Mucosa of rectum (tissue), 2 donors: ENCODE measurements at regions not wholly inside any gene's neighbourhood (a gene's known extent, or its start where the extent isn't known, plus 50 kb on each side); places are given as distances from the start of the nearest gene placed in this dataset.

Experiments used
- H3K27ac ChIP-seq, 2 donors: one replicate each; pipeline ENCODE4 v1.7.0; 2013; ENCODE audit warnings: inconsistent platforms in 2 of 2, low read depth in 2 of 2, low read length in 2 of 2
- H3K27me3 ChIP-seq, 2 donors: one replicate each; pipeline ENCODE4 v1.7.0; 2013; ENCODE audit warnings: low read length in 2 of 2; ENCODE audit not compliant: control insufficient read depth in 2 of 2, insufficient read depth in 2 of 2
- H3K36me3 ChIP-seq, 2 donors: one replicate each; pipeline ENCODE4 v1.7.0; 2013; ENCODE audit warnings: low read length in 2 of 2; ENCODE audit not compliant: control insufficient read depth in 2 of 2, insufficient read depth in 2 of 2
- H3K4me1 ChIP-seq, 2 donors: one replicate each; pipeline ENCODE4 v1.7.0; 2013; ENCODE audit warnings: low read length in 2 of 2, mild to moderate bottlenecking in 1 of 2; ENCODE audit not compliant: control insufficient read depth in 2 of 2, insufficient read depth in 2 of 2
- H3K4me3 ChIP-seq, 2 donors: one replicate each; pipeline ENCODE4 v1.7.0; 2013; ENCODE audit warnings: low read length in 2 of 2
- H3K9ac ChIP-seq, 2 donors: one replicate each; pipeline ENCODE4 v1.7.0; 2013; ENCODE audit warnings: low read length in 2 of 2, low read depth in 1 of 2, mild to moderate bottlenecking in 1 of 2
- H3K9me3 ChIP-seq, 2 donors: one replicate each; pipeline ENCODE4 v1.7.0; 2013; ENCODE audit warnings: low read length in 2 of 2; ENCODE audit not compliant: control insufficient read depth in 2 of 2
- donor health status: healthy.
- donor health status: Normal muscosa, but diverticular disease.

- no peak overlapping the region for H3K9ac ChIP-seq
- H3K27ac ChIP-seq, result no peak overlapping the region
- H3K4me3 ChIP-seq, result no peak overlapping the region
Observed at GRCh38 chr15:94000606-94001005, 230.8 kb upstream of the MCTP2 start.

GRCh38 chr15:93997071-93997658 is 234.2 kb upstream of the MCTP2 start:
- Histone ChIP-seq H3K27me3 (peaks cover 0 to 7% of the 10 kb centered on the region in 2 donors), H3K9me3 (no peaks in the 10 kb centered on the region), H3K27ac (no peak overlapping the region), H3K36me3 (no peaks in the 10 kb centered on the region), H3K9ac (no peak overlapping the region), H3K4me3 (no peak overlapping the region), H3K4me1 (no peaks in the 10 kb centered on the region)

More at GRCh38 chr15:94000606-94001005, 230.8 kb upstream of the MCTP2 start:
- Histone ChIP-seq H3K9me3 (no peaks in the 10 kb centered on the region), H3K36me3 (no peaks in the 10 kb centered on the region), H3K27me3 (peaks cover 0 to 4% of the 10 kb centered on the region in 2 donors), H3K4me1 (no peaks in the 10 kb centered on the region)

GRCh38 chr15:93989440-93989998 is 241.8 kb upstream of the MCTP2 start:
- H3K4me3 ChIP-seq, result no peak overlapping the region
- no peaks in the 10 kb centered on the region for H3K4me1 ChIP-seq
- H3K27ac ChIP-seq, result no peak overlapping the region

GRCh38 chr15:93987068-93987467 is 244.3 kb upstream of the MCTP2 start:
- Histone ChIP-seq H3K9me3 (no peaks in the 10 kb centered on the region), H3K9ac (no peak overlapping the region), H3K27me3 (no peaks in the 10 kb centered on the region), H3K27ac (no peak overlapping the region), H3K36me3 (no peaks in the 10 kb centered on the region), H3K4me1 (no peaks in the 10 kb centered on the region), H3K4me3 (no peak overlapping the region)

More at GRCh38 chr15:93989440-93989998, 241.8 kb upstream of the MCTP2 start:
- H3K36me3 ChIP-seq, result no peaks in the 10 kb centered on the region
- no peak overlapping the region for H3K9ac ChIP-seq
- no peaks in the 10 kb centered on the region for H3K27me3 ChIP-seq
- no peaks in the 10 kb centered on the region for H3K9me3 ChIP-seq

DNA sequence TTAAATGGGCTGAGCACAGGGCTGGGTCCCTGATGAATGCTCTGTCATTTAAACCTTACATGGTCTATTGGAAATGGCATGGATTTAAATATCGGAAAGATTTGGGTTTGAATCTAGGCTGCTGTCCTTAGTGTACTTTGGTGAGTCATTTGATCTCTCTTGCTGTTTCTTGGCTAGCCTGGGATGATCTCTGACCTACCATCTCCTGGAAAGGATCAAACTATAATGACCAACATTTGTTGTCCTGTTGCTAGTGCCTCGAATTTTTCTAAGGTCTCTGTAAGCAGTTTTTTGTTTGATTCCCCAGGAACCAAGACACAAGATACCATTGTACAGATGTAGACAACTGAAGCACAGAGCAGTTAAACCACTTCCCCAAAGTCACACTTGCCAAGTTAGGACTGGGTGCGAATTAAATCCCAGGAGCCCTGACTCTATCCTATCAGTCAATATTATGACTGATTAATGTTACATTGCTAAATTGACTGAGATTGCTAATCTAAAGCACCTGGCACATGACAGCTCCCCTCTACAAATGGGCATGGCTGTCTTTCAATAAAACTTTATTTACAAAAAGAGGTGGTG is 244.9 kb upstream of the MCTP2 start:
- Histone ChIP-seq H3K9me3 (no peaks in the 10 kb centered on the region), H3K4me1 (no peaks in the 10 kb centered on the region), H3K36me3 (no peaks in the 10 kb centered on the region), H3K27me3 (no peaks in the 10 kb centered on the region), H3K27ac (no peak overlapping the region), H3K4me3 (no peak overlapping the region), H3K9ac (no peak overlapping the region)

- no peak overlapping the region for H3K4me3 ChIP-seq
- no peaks in the 10 kb centered on the region for H3K9me3 ChIP-seq
- H3K27me3 ChIP-seq, result no peaks in the 10 kb centered on the region
- H3K27ac ChIP-seq, result no peak overlapping the region
- no peaks in the 10 kb centered on the region for H3K36me3 ChIP-seq
- no peaks in the 10 kb centered on the region for H3K4me1 ChIP-seq
- H3K9ac ChIP-seq, result no peak overlapping the region
Observed at GRCh38 chr15:93985925-93986324, 245.4 kb upstream of the MCTP2 start.

DNA sequence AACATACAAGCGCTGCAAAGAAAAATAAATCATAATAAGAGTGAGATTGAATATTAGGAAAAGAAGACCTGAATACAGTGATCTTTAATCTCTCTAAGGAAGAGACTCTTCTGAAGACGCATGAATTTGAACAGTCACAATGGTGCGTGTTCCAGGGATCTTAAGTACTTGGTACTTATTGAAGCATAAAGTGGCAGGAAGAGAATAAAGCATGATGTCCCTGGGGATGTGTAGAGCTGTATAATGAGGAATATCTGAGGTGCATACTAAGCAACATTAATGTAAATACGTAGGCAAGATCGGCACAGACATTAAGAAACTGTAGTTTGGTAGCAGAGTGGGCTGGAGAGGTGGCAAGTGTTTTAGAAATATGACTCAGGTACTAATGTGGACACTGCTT is 246.2 kb upstream of the MCTP2 start:
- Histone ChIP-seq H3K27ac (no peak overlapping the region), H3K36me3 (no peaks in the 10 kb centered on the region), H3K9me3 (no peaks in the 10 kb centered on the region), H3K27me3 (no peaks in the 10 kb centered on the region), H3K4me1 (no peaks in the 10 kb centered on the region), H3K9ac (no peak overlapping the region), H3K4me3 (no peak overlapping the region)

- no peaks in the 10 kb centered on the region for H3K36me3 ChIP-seq
- H3K4me1 ChIP-seq, result no peaks in the 10 kb centered on the region
- no peak overlapping the region for H3K9ac ChIP-seq
- H3K27ac ChIP-seq, result no peak overlapping the region
- no peaks in the 10 kb centered on the region for H3K9me3 ChIP-seq
- no peaks in the 10 kb centered on the region for H3K27me3 ChIP-seq
- no peak overlapping the region for H3K4me3 ChIP-seq
Observed at GRCh38 chr15:93983526-93983925, 247.8 kb upstream of the MCTP2 start.

DNA sequence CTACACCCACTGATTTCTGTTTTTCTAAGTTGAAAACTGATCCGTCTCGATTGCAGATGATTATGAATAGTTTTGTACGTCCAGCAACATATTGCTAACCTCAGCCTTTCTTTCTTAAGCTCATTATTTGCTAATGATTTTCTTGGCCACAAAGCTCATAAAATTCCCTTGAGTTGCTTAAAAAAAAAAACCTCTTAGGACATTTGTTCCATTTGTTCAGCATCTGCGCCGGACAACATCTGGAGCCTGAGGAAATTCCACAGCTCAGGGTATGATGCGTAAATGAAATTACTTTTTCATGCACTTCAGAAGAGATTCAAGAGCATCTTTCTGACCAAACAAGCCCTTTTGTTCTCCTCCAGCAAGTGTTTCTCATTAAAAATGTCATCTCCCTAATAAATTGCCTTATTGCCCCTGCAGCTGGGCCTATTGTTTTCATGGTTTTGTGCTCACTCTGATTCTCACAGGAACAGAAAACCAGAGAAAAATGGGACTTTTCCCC is 249.1 kb upstream of the MCTP2 start:
- no peaks in the 10 kb centered on the region for H3K4me1 ChIP-seq
- no peaks in the 10 kb centered on the region for H3K36me3 ChIP-seq
- no peak overlapping the region for H3K27ac ChIP-seq
- H3K9me3 ChIP-seq, result no peaks in the 10 kb centered on the region
- H3K4me3 ChIP-seq, result no peak overlapping the region
- no peak overlapping the region for H3K9ac ChIP-seq
- no peaks in the 10 kb centered on the region for H3K27me3 ChIP-seq

- H3K4me3 ChIP-seq, result no peak overlapping the region
- H3K4me1 ChIP-seq, result no peaks in the 10 kb centered on the region
- H3K27me3 ChIP-seq, result no peaks in the 10 kb centered on the region
- no peak overlapping the region for H3K27ac ChIP-seq
- H3K9me3 ChIP-seq, result no peaks in the 10 kb centered on the region
- H3K36me3 ChIP-seq, result no peaks in the 10 kb centered on the region
- H3K9ac ChIP-seq, result no peak overlapping the region
Observed at GRCh38 chr15:93981706-93982105, 249.7 kb upstream of the MCTP2 start.
